ENCODE measurements at regions not wholly inside any gene's neighbourhood (a gene's known extent, or its start where the extent isn't known, plus 50 kb on each side); places are given as distances from the start of the nearest gene placed in this dataset.

- Mint-ChIP-seq H3K36me3 (ENCODE audit: low read depth) (no peaks in the 10 kb centered on the region), H3K4me3 (no peak overlapping the region), H3K27me3 (no peaks in the 10 kb centered on the region), H3K9me3 (peaks cover 25% of the 10 kb centered on the region), H3K27ac (no peak overlapping the region), H3K4me1 (no peaks in the 10 kb centered on the region)
- no peak for ATAC-seq (replicated peaks)
Measured at GRCh38 chr16:6266703-6267102, 1065.9 kb upstream of the RBFOX1 start.

DNA sequence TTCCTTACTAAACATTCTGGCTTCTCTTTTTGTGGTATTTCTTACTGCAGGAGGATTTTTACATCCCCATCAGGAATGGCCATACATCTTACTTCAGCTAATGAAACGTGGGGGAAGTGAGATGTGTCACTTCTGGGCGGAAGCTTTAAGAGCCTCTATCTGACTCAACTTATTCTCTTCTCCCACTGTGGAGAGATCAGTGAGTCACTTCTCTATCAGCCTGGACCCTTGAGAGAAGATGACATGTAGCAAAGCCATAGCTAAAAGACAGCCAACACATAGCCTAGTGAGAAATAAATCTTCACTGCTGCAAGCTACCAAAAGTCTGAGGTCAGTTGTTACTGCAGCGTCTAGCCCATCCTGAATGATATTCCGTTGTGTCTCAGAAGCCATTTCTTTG is 1066.7 kb upstream of the RBFOX1 start:
- ATAC-seq (replicated peaks), result no peak
- H3K27me3 Mint-ChIP-seq, result no peaks in the 10 kb centered on the region
- no peaks in the 10 kb centered on the region for H3K4me1 Mint-ChIP-seq
- no peak overlapping the region for H3K4me3 Mint-ChIP-seq
- H3K36me3 Mint-ChIP-seq (ENCODE audit: low read depth), result no peaks in the 10 kb centered on the region
- no peak overlapping the region for H3K27ac Mint-ChIP-seq
- peaks cover 25% of the 10 kb centered on the region for H3K9me3 Mint-ChIP-seq

GRCh38 chr16:6258056-6258455 is 1074.6 kb upstream of the RBFOX1 start:
- Mint-ChIP-seq H3K4me1 (no peaks in the 10 kb centered on the region), H3K36me3 (ENCODE audit: low read depth) (no peaks in the 10 kb centered on the region), H3K27ac (no peak overlapping the region), H3K9me3 (peaks cover 28% of the 10 kb centered on the region), H3K27me3 (no peaks in the 10 kb centered on the region), H3K4me3 (no peak overlapping the region)
- ATAC-seq (replicated peaks), result no peak

GRCh38 chr16:6252541-6252940 is 1080.1 kb upstream of the RBFOX1 start:
- no peaks in the 10 kb centered on the region for H3K4me1 Mint-ChIP-seq
- H3K9me3 Mint-ChIP-seq, result peaks cover 17% of the 10 kb centered on the region
- no peaks in the 10 kb centered on the region for H3K36me3 Mint-ChIP-seq (ENCODE audit: low read depth)
- no peak overlapping the region for H3K4me3 Mint-ChIP-seq
- H3K27me3 Mint-ChIP-seq, result no peaks in the 10 kb centered on the region
- no peak overlapping the region for H3K27ac Mint-ChIP-seq
- no peak for ATAC-seq (replicated peaks)

DNA sequence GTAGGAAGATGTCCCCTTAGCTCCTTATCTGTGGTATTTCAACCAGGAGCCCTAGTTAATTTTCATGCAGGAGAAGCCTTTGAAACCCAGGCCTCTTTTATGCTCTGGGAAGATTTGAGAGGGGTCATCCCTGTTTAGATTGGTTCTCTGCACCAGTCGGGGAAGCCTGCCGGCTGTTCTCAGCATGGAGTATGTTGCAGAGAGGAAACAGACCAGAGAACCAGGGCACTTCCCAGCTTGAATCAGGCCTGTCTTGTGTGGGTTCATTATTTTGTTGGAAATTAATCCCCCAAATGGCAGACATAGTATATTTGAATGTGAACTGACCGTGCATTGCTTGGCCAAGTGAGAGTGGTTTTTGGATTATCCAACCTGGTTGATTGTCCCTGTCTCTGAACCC is 1082.1 kb upstream of the RBFOX1 start:
- no peaks in the 10 kb centered on the region for H3K4me1 Mint-ChIP-seq
- no peaks in the 10 kb centered on the region for H3K36me3 Mint-ChIP-seq (ENCODE audit: low read depth)
- no peak overlapping the region for H3K4me3 Mint-ChIP-seq
- H3K27me3 Mint-ChIP-seq, result no peaks in the 10 kb centered on the region
- no peak overlapping the region for H3K27ac Mint-ChIP-seq
- peaks cover 21% of the 10 kb centered on the region for H3K9me3 Mint-ChIP-seq
- no peak for ATAC-seq (replicated peaks)

- no peak for ATAC-seq (replicated peaks)
- Mint-ChIP-seq H3K4me1 (no peaks in the 10 kb centered on the region), H3K9me3 (peaks cover 17% of the 10 kb centered on the region), H3K27ac (no peak overlapping the region), H3K27me3 (no peaks in the 10 kb centered on the region), H3K36me3 (ENCODE audit: low read depth) (no peaks in the 10 kb centered on the region), H3K4me3 (no peak overlapping the region)
Measured at GRCh38 chr16:6249863-6250262, 1082.8 kb upstream of the RBFOX1 start.

DNA sequence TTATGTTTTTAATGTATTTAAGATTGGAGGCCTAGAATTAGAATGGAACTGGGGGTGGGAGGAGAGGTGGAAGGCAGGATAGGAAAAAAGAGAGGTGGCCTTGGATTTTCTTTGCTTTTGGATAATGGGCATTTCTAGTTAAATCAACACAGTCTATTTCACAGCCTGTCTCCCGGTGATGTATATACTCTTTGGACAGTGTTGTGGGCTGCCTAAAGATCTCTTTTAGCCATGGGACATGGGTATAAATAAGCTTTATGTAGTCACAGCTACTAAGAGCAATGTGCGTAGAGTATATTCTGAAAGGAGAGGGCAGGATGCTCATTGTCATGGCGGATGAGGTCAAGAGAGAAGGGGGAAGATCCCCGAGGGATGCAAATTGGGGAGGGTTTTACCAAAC is 1084.4 kb upstream of the RBFOX1 start:
- no peaks in the 10 kb centered on the region for H3K27me3 Mint-ChIP-seq
- H3K36me3 Mint-ChIP-seq (ENCODE audit: low read depth), result no peaks in the 10 kb centered on the region
- no peak overlapping the region for H3K4me3 Mint-ChIP-seq
- no peak for ATAC-seq (replicated peaks)
- no peaks in the 10 kb centered on the region for H3K4me1 Mint-ChIP-seq
- peaks cover 15% of the 10 kb centered on the region for H3K9me3 Mint-ChIP-seq
- H3K27ac Mint-ChIP-seq, result no peak overlapping the region

DNA sequence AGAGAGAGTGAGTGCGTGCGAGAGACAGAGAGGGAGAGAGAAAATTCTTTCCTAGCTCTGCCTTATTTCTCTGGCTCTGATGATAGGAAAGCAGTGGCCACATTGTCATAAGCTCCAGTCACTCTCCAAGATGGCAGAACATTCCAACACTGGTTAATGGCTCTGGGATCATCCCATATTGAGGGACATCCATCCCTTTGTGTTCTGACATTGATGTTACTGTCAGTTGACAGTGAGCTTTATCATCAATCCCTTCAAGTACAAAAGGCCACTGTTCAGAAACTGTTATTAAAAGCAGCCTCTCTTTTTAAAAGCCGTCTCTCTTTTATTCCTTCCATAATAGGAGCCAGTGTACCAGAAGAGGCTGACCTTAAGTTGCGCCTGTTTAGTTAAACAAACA is 1084.9 kb upstream of the RBFOX1 start:
- no peak for ATAC-seq (replicated peaks)
- no peaks in the 10 kb centered on the region for H3K36me3 Mint-ChIP-seq (ENCODE audit: low read depth)
- H3K4me3 Mint-ChIP-seq, result no peak overlapping the region
- H3K4me1 Mint-ChIP-seq, result no peaks in the 10 kb centered on the region
- H3K27ac Mint-ChIP-seq, result no peak overlapping the region
- no peaks in the 10 kb centered on the region for H3K27me3 Mint-ChIP-seq
- peaks cover 12% of the 10 kb centered on the region for H3K9me3 Mint-ChIP-seq

GRCh38 chr16:6247150-6247549 is 1085.5 kb upstream of the RBFOX1 start:
- no peaks in the 10 kb centered on the region for H3K4me1 Mint-ChIP-seq
- no peak overlapping the region for H3K4me3 Mint-ChIP-seq
- no peaks in the 10 kb centered on the region for H3K27me3 Mint-ChIP-seq
- H3K36me3 Mint-ChIP-seq (ENCODE audit: low read depth), result no peaks in the 10 kb centered on the region
- H3K9me3 Mint-ChIP-seq, result peaks cover 12% of the 10 kb centered on the region
- no peak overlapping the region for H3K27ac Mint-ChIP-seq
- no peak for ATAC-seq (replicated peaks)

GRCh38 chr16:6246266-6246665 is 1086.4 kb upstream of the RBFOX1 start:
- no peak overlapping the region for H3K4me3 Mint-ChIP-seq
- H3K9me3 Mint-ChIP-seq, result peaks cover 12% of the 10 kb centered on the region
- no peaks in the 10 kb centered on the region for H3K27me3 Mint-ChIP-seq
- no peak overlapping the region for H3K27ac Mint-ChIP-seq
- H3K4me1 Mint-ChIP-seq, result no peaks in the 10 kb centered on the region
- no peak for ATAC-seq (replicated peaks)
- H3K36me3 Mint-ChIP-seq (ENCODE audit: low read depth), result no peaks in the 10 kb centered on the region

DNA sequence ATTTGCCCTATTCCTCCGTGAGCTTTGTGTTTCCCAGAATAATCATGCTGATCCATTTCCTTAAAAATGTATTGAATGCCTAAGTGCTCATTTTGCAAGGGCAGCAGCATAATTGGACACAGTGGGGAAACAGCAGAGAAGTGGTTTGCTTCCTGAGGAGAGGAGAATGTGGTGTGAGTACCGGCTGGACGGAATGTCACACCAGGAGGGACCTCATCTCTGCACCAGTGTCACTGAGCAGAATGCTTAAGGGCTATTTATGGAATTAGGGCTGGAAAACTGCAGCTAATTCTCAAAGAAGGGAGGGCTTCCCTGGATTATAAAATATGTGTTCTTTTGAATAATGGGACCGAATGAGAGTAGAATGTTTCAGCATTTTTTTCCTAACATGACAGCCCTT is 1100.6 kb upstream of the RBFOX1 start:
- H3K27ac Mint-ChIP-seq, result no peak overlapping the region
- H3K27me3 Mint-ChIP-seq, result no peaks in the 10 kb centered on the region
- H3K9me3 Mint-ChIP-seq, result peaks cover 7% of the 10 kb centered on the region
- no peak for ATAC-seq (replicated peaks)
- H3K4me3 Mint-ChIP-seq, result no peak overlapping the region
- H3K36me3 Mint-ChIP-seq (ENCODE audit: low read depth), result no peaks in the 10 kb centered on the region
- no peaks in the 10 kb centered on the region for H3K4me1 Mint-ChIP-seq

DNA sequence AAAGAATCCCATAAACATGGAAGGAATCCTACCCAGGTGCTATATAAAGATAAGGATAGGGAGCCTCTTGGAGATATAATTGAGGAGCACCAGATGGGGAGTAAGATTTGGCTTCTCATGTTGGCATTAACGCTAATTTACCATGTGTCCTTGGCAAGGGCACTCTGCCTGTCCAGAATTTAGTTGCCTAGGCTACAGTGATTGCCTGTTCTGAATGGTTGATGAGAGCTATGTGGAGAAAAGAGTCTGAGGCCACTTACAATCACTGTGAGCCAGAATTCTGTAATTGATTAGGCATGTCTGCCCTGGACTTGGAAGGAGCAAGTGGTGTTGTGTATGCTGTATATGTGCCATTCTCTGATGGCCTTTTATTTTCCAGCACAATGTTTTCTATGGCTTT is 1101.2 kb upstream of the RBFOX1 start:
- no peaks in the 10 kb centered on the region for H3K4me1 Mint-ChIP-seq
- no peak overlapping the region for H3K4me3 Mint-ChIP-seq
- no peaks in the 10 kb centered on the region for H3K36me3 Mint-ChIP-seq (ENCODE audit: low read depth)
- peaks cover 7% of the 10 kb centered on the region for H3K9me3 Mint-ChIP-seq
- no peak for ATAC-seq (replicated peaks)
- H3K27ac Mint-ChIP-seq, result no peak overlapping the region
- no peaks in the 10 kb centered on the region for H3K27me3 Mint-ChIP-seq

DNA sequence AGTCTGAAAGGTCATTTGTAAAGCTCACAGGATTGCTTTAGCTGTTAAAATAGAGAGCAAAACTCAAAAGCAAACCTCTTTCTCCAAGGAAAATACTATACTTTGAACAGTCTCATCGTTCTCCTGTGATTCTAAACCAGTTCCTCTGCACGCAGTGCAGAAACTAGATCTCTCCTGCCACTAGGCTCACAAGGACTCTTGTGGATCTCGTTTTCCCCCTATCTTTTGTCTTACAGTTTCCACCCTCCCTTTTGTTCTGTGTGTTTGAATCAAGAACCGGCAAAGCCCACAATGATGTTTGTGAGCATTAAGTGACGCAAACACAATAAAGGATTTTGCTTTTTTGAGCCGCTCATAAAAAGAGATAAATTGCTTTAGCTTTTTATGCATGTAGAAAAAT is 1103.5 kb upstream of the RBFOX1 start:
- no peak for ATAC-seq (replicated peaks)
- Mint-ChIP-seq H3K36me3 (ENCODE audit: low read depth) (no peaks in the 10 kb centered on the region), H3K4me1 (no peaks in the 10 kb centered on the region), H3K27me3 (no peaks in the 10 kb centered on the region), H3K9me3 (peaks cover 7% of the 10 kb centered on the region), H3K4me3 (no peak overlapping the region), H3K27ac (no peak overlapping the region)

GRCh38 chr16:6218855-6219254 is 1113.8 kb upstream of the RBFOX1 start:
- no peak overlapping the region for H3K27ac Mint-ChIP-seq
- H3K4me1 Mint-ChIP-seq, result no peaks in the 10 kb centered on the region
- H3K27me3 Mint-ChIP-seq, result no peaks in the 10 kb centered on the region
- ATAC-seq (replicated peaks), result no peak
- H3K36me3 Mint-ChIP-seq (ENCODE audit: low read depth), result no peaks in the 10 kb centered on the region
- H3K9me3 Mint-ChIP-seq, result peaks cover 14% of the 10 kb centered on the region
- no peak overlapping the region for H3K4me3 Mint-ChIP-seq

- Mint-ChIP-seq H3K27me3 (no peaks in the 10 kb centered on the region), H3K27ac (no peak overlapping the region), H3K36me3 (ENCODE audit: low read depth) (no peaks in the 10 kb centered on the region), H3K9me3 (peaks cover 15% of the 10 kb centered on the region), H3K4me3 (no peak overlapping the region), H3K4me1 (no peaks in the 10 kb centered on the region)
- no peak for ATAC-seq (replicated peaks)
Measured at GRCh38 chr16:6216836-6217235, 1115.8 kb upstream of the RBFOX1 start.

GRCh38 chr16:6211644-6212043 is 1114.0 kb upstream of the EEF2KMT start:
- no peak overlapping the region for H3K4me3 Mint-ChIP-seq

More at GRCh38 chr16:6211644-6212043, 1114.0 kb upstream of the EEF2KMT start:
- peaks cover 6% of the 10 kb centered on the region for H3K9me3 Mint-ChIP-seq
- no peak for ATAC-seq (replicated peaks)
- no peaks in the 10 kb centered on the region for H3K36me3 Mint-ChIP-seq (ENCODE audit: low read depth)
- no peaks in the 10 kb centered on the region for H3K4me1 Mint-ChIP-seq
- H3K27me3 Mint-ChIP-seq, result no peaks in the 10 kb centered on the region
- no peak overlapping the region for H3K27ac Mint-ChIP-seq
